ENCODE measurements at regions not wholly inside any gene's neighbourhood (a gene's known extent, or its start where the extent isn't known, plus 50 kb on each side); places are given as distances from the start of the nearest gene placed in this dataset.

DNA sequence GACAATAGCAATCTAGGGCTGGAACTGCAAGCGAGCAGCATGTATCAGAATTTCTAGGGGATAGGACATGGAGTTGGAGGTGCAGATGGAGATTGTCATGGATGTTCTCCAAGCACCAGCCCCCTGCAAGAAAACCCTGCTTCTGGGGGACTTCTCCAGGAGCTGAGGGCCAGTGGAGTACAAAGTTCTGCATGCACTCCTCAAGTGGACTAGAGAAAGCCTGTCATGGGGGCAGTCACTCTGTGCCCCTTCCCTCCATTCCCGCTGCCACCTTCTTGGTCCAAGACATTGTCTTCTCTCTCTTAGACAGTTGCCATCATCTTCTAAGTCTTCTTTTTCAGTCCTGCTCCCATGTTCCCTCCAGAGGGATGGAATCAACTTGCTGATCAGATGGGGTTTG lies 87.9 kb downstream of the AIPL1 start:
- dilution Hi-C loops (cut with MboI; ENCODE audit: extremely low pct_ligation_motif_present, low sequenced_read_pairs), result no loop called here
- Histone ChIP-seq H4K20me1 (replicated peaks; ENCODE audit: control insufficient read depth, extremely low read depth, insufficient read depth, low read length) (no peaks in the 10 kb centered on the region), H3K36me3 (ENCODE audit: control insufficient read depth in 2 of 2, extremely low read depth in 1 of 2, insufficient read depth in 2 of 2, low read length in 2 of 2) (no peaks in the 10 kb centered on the region), H3K4me1 (ENCODE audit: control insufficient read depth, extremely low read depth, insufficient read depth, low read length) (no peaks in the 10 kb centered on the region), H3K79me2 (ENCODE audit: control insufficient read depth, insufficient read depth, low read length) (no peaks in the 10 kb centered on the region), H3K9me1 (replicated peaks; ENCODE audit: control insufficient read depth, extremely low read depth, insufficient read depth, low read length) (no peaks in the 10 kb centered on the region), H3K9me3 (replicated peaks; ENCODE audit: control insufficient read depth, insufficient read depth, low read length) (no peaks in the 10 kb centered on the region), H3K4me2 (ENCODE audit: insufficient read depth, low read length) (no peak overlapping the region), H2AFZ (ENCODE audit: low read depth, low read length) (no peak overlapping the region), H3K9ac (replicated peaks; ENCODE audit: extremely low read depth, insufficient read depth, low read length) (no peak overlapping the region), H3K27me3 (ENCODE audit: control insufficient read depth in 2 of 2, insufficient read depth in 2 of 2, low read length in 2 of 2) (peaks cover 0 to 2% of the 10 kb centered on the region in 2 experiments), H3K4me3 (replicated peaks in 1 of 3; ENCODE audit: insufficient read depth in 1 of 3, low read depth in 1 of 3, low read length in 3 of 3) (no peak overlapping the region), H3K27ac (ENCODE audit: insufficient read depth, low read depth, low read length) (no peak overlapping the region)
- intact Hi-C loops (cut with micrococcal nuclease), result no loop called here
- no peak for FAIRE-seq
- CTCF ChIA-PET, result no interaction called here
- BruUV-seq (replicated peaks), result no TSS peak
- no peak for DNase-seq (ENCODE audit: low read depth, low spot score)
- no peak for TF ChIP-seq MYC (IDR thresholded peaks at IDR 0.05; ENCODE audit: low read depth, low read length)
- TF ChIP-seq POLR2A (IDR thresholded peaks at IDR 0.05; ENCODE audit: low read depth, low read length), result no peak
- TF ChIP-seq JUN (IDR thresholded peaks at IDR 0.05; ENCODE audit: borderline replicate concordance, insufficient read depth, insufficient read length, low read depth), result no peak
- no peak for TF ChIP-seq CTCF (IDR thresholded peaks at IDR 0.05; ENCODE audit: extremely low read depth in 1 of 2, insufficient read depth in 1 of 2, low read depth in 1 of 2, low read length in 2 of 2)
- TF ChIP-seq EZH2 (IDR thresholded peaks at IDR 0.05; ENCODE audit: borderline replicate concordance, low read depth, low read length, severe bottlenecking), result no peak
- no peak for TF ChIP-seq FOS (IDR thresholded peaks at IDR 0.05; ENCODE audit: borderline replicate concordance, insufficient read depth, low read length)
- TF ChIP-seq GATA2 (IDR thresholded peaks at IDR 0.05; ENCODE audit: insufficient read depth, insufficient read length, low read depth, low read length), result no peak
- TF ChIP-seq MAX (IDR thresholded peaks at IDR 0.05; ENCODE audit: insufficient read depth, insufficient read length), result no peak
- TF ChIP-seq POLR2AphosphoS5 (IDR thresholded peaks at IDR 0.05; ENCODE audit: insufficient read depth, low read depth, low read length), result no peak
- POLR2A ChIA-PET, result no interaction called here
